ENCODE measurements at regions not wholly inside any gene's neighbourhood (a gene's known extent, or its start where the extent isn't known, plus 50 kb on each side); places are given as distances from the start of the nearest gene placed in this dataset.

DNA sequence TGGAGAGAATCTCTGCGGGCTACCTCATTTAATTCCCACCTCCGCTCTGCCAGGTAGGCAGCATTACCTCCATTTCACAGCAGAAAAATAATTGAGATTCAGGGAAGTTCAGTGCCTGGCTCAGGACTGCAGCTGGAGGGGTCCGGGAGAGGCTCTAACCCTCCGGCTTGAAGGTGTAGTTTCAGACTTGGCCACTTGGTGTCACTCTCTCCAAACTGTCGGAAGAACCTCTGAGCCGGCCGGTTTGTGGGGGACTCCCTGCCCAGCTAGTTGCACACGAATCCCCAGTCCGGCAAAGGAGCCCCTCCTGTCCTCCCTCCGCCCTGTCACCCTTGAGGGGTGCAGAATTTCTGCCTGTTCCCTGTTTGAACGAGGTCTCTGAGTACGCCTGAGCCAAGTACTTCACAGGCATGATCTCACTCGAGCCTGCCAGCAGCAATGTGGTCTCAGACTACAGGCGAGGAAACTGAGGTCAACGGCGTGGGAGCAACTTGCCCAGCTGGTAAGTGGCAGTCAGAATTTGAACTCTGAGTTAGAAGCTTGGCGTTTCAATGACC lies 144.7 kb upstream of the ZNF716 start:
- H3K9me3 ChIP-seq (ENCODE audit: control insufficient read depth, low read length, poor library complexity, severe bottlenecking) = no peaks in the 10 kb centered on the region
- ATAC-seq (peak; percentile 42), DNase-seq (no peak)
- Mint-ChIP-seq H3K27me3 (no peaks in the 10 kb centered on the region), H3K36me3 (ENCODE audit: low read depth) (no peaks in the 10 kb centered on the region), H3K4me1 (no peaks in the 10 kb centered on the region), H3K4me3 (no peak overlapping the region), H3K27ac (no peak overlapping the region)

DNA sequence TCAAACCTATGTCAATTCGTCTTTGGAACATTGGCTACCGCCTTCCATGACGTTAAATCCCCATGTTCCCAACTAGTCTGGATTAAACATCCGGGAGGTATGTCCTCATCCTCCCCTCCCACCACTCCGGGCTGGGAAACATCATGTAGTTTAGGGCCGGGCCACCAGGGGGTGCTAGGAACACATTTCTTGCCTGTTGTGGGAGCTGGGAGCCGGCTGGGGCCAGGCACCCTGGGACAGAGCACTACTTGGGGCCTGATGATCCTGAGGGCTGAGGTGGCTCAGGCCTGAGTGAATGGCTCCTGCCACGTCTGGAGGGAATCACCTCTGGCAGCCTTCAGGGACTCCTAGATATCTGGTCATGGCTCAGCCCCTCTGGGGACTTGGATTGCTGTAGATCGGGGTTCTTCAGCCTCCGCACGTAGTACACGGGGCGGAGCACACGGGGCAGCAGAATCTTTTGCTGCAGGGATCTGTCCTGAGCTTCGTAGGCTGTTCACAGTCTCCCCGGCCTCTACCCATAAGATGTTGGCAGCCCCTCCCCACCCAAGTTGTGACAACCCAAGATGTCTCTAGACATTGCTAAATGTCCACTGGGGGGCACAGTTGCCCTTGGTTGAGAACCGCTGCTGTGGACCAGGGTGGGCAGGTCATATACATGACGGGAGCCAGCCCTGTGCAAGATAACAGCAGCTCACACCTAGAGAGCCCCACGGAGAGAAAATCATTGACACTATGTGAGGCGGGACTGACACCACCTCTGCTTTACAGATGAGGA lies 141.2 kb upstream of the ZNF716 start:
- H3K27me3 Mint-ChIP-seq = no peaks in the 10 kb centered on the region
- H3K36me3 Mint-ChIP-seq (ENCODE audit: low read depth) = no peaks in the 10 kb centered on the region
- H3K9me3 ChIP-seq (ENCODE audit: control insufficient read depth, low read length, poor library complexity, severe bottlenecking) = no peaks in the 10 kb centered on the region
- H3K4me1 Mint-ChIP-seq = no peaks in the 10 kb centered on the region
- no peak overlapping the region for H3K4me3 Mint-ChIP-seq
- H3K27ac Mint-ChIP-seq = no peak overlapping the region
- ATAC-seq (no peak), DNase-seq (no peak)

DNA sequence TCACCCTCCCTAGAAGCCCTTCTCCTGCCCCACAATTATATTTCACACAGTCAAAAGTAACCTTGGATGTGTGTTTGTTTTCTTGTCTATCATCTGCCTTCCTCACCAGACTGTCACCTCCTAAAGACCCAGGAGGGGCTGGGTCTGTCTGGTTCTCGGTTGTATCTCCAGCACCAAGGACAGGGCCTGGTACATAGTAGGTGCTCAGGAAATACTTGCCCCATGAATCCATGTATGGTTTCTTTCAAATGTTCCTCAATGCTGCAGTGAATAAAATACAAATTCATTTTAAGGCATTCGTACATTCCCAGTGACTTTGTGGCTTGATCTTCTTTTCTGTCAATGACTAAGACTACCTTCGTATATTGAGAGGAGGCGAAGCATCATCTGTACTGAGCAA lies 122.9 kb upstream of the ZNF716 start:
- Mint-ChIP-seq H3K4me3 (no peak overlapping the region), H3K27me3 (no peaks in the 10 kb centered on the region), H3K27ac (no peak overlapping the region), H3K4me1 (no peaks in the 10 kb centered on the region), H3K36me3 (ENCODE audit: low read depth) (peaks cover 4% of the 10 kb centered on the region)
- DNase-seq (no peak), ATAC-seq (no peak)
- H3K9me3 ChIP-seq (ENCODE audit: control insufficient read depth, low read length, poor library complexity, severe bottlenecking) = peaks cover 2% of the 10 kb centered on the region

DNA sequence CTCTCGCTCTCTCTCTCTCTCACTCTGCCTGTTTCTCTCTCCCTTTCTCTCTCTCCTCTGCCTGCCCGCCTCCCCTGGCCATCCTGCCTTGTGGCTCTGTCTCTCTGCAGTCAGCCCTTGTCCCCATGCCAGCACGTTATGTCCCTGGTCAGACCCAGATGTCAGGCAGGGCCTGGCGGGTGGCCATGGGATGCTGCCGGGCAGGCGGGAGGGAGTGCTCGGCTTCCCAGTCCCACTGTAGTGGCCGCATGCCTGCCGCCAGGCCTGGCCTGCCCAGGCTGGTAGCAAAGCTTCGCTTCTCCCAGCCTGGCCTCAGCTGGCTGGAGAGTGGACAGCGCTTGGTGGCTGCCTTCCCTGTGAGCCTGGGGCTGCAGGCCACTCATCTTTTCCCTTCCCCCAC lies 121.5 kb upstream of the ZNF716 start:
- H3K4me1 Mint-ChIP-seq = no peaks in the 10 kb centered on the region
- ATAC-seq (no peak), DNase-seq (no peak)
- H3K36me3 Mint-ChIP-seq (ENCODE audit: low read depth) = peaks cover 4% of the 10 kb centered on the region
- H3K4me3 Mint-ChIP-seq = no peak overlapping the region
- no peaks in the 10 kb centered on the region for H3K27me3 Mint-ChIP-seq
- peaks cover 2% of the 10 kb centered on the region for H3K9me3 ChIP-seq (ENCODE audit: control insufficient read depth, low read length, poor library complexity, severe bottlenecking)
- no peak overlapping the region for H3K27ac Mint-ChIP-seq

DNA sequence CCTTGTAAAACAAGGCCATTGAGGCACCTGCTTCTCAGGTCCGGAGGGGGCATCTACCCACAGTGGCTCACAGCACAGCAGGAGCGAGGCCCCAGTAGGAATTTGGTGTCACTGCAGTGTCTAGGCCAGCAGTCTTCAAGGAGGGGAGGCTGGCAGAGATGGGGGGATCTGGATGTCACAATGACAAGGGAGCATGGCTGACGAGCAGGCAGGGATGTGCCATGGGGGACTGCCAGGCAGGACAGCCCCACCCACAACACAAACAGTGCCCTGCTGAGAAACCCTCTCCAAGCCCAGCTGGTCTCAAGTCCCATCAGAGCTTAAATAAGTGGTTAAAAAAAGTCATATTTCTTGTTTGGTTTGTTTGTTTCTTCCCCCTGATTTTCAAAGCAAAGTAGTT lies 121.0 kb upstream of the ZNF716 start:
- DNase-seq (no peak), ATAC-seq (no peak)
- peaks cover 2% of the 10 kb centered on the region for H3K9me3 ChIP-seq (ENCODE audit: control insufficient read depth, low read length, poor library complexity, severe bottlenecking)
- no peak overlapping the region for H3K27ac Mint-ChIP-seq
- peaks cover 4% of the 10 kb centered on the region for H3K36me3 Mint-ChIP-seq (ENCODE audit: low read depth)
- no peaks in the 10 kb centered on the region for H3K4me1 Mint-ChIP-seq
- no peak overlapping the region for H3K4me3 Mint-ChIP-seq
- H3K27me3 Mint-ChIP-seq = no peaks in the 10 kb centered on the region

DNA sequence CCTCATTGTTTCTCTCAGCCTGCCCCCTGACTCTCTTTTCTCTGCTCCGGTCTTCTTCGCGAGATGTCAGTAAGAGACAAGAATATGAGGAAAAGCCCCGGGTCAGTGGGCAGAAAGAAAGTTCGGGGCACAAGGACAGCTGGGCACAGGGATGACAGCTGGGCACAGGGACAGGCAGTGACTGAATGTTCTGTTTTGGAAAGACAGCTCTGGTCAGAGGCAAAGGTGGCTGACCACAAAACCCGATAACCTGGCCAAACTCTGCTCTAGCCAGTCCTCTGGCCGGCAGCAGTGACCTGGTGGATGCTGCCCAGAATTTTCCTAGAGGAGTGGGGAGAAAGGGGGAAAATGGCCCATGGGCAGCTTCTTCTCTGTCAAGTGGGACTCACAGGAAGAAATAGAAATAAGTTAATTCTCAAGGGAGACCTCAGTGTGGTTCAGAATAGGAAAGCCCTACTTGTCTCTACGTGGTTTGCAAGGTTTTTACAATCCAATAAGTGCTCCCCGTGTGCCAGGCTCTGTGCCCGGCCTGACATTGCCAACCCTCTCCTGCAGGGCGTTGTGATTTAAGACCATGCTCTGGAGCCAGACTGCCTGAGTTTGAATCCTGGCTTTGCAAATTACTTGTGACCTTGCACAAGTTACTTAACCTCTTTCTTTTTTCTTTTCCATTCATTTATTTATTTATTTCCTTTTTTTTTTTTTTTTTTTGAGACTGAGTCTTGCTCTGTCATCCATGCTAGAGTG lies 110.6 kb upstream of the ZNF716 start:
- peaks cover 3% of the 10 kb centered on the region for H3K9me3 ChIP-seq (ENCODE audit: control insufficient read depth, low read length, poor library complexity, severe bottlenecking)
- H3K4me1 Mint-ChIP-seq = no peaks in the 10 kb centered on the region
- no peaks in the 10 kb centered on the region for H3K36me3 Mint-ChIP-seq (ENCODE audit: low read depth)
- ATAC-seq = no peak
- no peak overlapping the region for H3K4me3 Mint-ChIP-seq
- H3K27ac Mint-ChIP-seq = no peak overlapping the region
- no peaks in the 10 kb centered on the region for H3K27me3 Mint-ChIP-seq
- DNase-seq = no peak

DNA sequence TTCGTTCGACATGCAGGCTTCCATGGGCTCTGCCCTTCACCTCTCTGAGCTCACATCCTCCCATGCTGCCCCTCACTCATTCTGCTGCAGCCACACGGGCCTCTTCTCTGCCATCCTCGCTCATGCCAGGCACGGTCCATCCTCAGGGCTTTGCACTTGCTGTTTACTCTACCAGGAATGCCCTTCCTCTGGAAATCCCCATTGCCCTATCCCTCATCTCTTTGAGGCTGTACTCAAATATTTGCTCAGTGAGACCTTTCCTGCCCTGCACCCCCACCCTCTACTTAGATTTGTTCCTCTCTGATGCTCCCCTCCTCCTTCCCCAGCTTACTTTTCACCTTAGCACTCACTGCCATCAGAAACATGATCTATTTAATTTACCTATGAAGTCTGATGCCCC lies 107.0 kb upstream of the ZNF716 start:
- H3K27me3 Mint-ChIP-seq = no peaks in the 10 kb centered on the region
- H3K4me1 Mint-ChIP-seq = no peaks in the 10 kb centered on the region
- H3K36me3 Mint-ChIP-seq (ENCODE audit: low read depth) = no peaks in the 10 kb centered on the region
- ATAC-seq (no peak), DNase-seq (no peak)
- H3K27ac Mint-ChIP-seq = no peak overlapping the region
- no peak overlapping the region for H3K4me3 Mint-ChIP-seq
- H3K9me3 ChIP-seq (ENCODE audit: control insufficient read depth, low read length, poor library complexity, severe bottlenecking) = no peaks in the 10 kb centered on the region

DNA sequence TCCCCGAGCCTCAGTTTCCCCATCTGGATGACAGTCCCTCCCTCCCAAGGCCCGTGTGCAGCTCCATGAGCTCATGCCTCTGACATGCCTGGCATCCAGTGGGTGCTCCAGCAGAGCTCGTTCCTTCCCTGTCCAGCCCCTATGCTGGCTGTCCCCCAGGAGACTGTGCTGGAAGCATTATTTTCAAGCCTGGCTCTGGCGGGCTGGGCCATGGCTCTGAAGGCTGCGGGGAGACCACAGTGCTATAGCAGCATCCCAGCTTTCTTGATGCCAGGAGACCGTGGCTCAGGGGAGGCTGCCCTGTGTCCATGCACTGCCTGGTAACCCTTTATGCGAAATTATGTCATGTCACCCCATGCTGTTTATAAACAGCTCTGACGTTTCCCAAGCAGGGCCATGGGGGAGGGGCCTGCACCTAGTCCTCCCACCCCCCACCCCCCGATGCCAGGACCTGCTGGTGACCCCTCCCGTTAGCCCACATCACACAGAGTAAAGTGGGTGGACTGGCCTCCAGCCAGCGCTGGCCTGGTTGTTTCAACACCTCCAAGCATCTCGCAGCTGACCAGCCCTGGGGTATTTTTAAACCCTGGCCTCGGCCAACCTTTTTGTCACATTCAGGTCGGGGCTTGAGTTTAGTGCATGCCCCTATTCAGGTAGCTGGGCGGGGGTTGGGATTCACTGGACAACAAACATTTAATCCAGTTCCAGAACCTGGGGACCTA lies 105.9 kb upstream of the ZNF716 start:
- no peaks in the 10 kb centered on the region for H3K36me3 Mint-ChIP-seq (ENCODE audit: low read depth)
- ATAC-seq (no peak), DNase-seq (no peak)
- H3K27me3 Mint-ChIP-seq = no peaks in the 10 kb centered on the region
- H3K4me3 Mint-ChIP-seq = no peak overlapping the region
- no peak overlapping the region for H3K27ac Mint-ChIP-seq
- no peaks in the 10 kb centered on the region for H3K9me3 ChIP-seq (ENCODE audit: control insufficient read depth, low read length, poor library complexity, severe bottlenecking)
- no peaks in the 10 kb centered on the region for H3K4me1 Mint-ChIP-seq

DNA sequence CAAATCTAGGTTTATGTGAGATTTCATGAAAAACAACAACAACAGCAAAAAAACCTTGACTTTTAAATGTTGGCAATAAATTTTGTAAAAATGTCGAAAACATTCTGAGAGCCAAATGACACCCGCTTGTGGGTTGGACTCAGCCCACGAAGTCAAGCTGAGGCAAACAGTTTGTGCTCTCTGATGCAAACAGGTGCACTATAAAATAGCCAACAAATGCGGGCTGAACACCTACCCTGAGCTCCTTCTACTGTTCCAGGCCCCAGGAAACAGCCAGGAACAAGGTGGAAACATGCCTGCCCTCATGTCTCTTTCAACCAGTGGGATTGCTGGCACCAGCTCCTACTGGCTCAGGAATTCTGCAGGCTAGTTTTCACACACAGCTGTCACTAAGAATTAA lies 105.0 kb upstream of the ZNF716 start:
- no peak for ATAC-seq
- no peak overlapping the region for H3K4me3 Mint-ChIP-seq

DNA sequence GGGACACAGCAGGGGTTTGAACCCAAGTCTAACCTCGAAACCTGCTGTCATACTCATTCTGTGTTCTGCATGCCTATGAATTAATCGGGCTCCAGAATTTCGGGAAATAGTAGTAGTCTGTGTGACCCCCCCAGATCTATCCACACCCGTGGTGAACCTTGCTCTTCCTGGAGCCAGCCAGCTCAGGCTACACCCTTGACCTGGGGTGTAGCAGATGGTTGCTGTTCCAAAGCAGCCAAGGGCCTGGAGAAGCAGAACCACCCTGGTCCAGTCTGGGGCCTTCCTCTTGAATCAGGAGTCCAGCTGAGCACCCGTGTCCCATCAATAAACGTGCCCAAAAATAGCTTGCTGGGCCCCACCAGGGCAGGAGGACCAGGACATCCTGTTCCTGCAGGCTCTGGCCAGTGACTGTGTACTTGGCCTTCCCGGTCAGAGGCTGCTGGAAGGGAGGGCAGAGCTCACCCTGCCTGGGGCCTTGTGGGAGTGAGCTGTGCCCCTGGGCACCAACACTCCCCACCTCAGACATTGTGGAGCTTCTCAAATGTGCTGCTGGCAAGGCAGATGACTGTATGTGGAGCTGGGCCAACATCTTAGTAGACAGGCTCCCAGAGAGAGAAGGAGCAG lies 101.2 kb upstream of the ZNF716 start:
- H3K27me3 Mint-ChIP-seq = no peaks in the 10 kb centered on the region
- ATAC-seq = no peak
- H3K4me1 Mint-ChIP-seq = no peaks in the 10 kb centered on the region
- no peak overlapping the region for H3K27ac Mint-ChIP-seq
- no peaks in the 10 kb centered on the region for H3K36me3 Mint-ChIP-seq (ENCODE audit: low read depth)
- no peaks in the 10 kb centered on the region for H3K9me3 ChIP-seq (ENCODE audit: control insufficient read depth, low read length, poor library complexity, severe bottlenecking)
- DNase-seq = no peak
- no peak overlapping the region for H3K4me3 Mint-ChIP-seq

More for the DNA sequence above, 105.0 kb upstream of the ZNF716 start:
- H3K9me3 ChIP-seq (ENCODE audit: control insufficient read depth, low read length, poor library complexity, severe bottlenecking) = no peaks in the 10 kb centered on the region
- Mint-ChIP-seq H3K27ac (no peak overlapping the region), H3K4me1 (no peaks in the 10 kb centered on the region), H3K36me3 (ENCODE audit: low read depth) (no peaks in the 10 kb centered on the region), H3K27me3 (no peaks in the 10 kb centered on the region)
- no peak for DNase-seq

DNA sequence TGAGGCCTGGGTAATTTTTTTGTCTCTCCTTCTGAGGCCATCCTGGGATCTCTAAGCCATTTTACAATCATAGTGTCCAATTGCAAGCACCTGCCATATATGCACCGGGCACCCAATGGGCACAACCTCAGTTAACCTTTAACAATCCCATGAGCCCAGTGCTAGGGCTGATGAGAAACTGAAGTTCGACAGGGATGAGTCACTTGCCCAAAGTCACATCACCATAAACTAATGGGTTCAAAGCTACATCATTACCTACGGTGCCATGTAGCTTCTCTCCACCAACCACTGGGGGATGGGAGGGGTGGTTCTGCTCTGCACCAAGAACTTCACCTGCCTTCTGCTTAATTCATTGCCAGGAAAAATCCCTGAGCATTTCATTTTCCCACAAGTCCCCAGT lies 95.8 kb upstream of the ZNF716 start:
- Mint-ChIP-seq H3K36me3 (ENCODE audit: low read depth) (no peaks in the 10 kb centered on the region), H3K4me3 (no peak overlapping the region), H3K4me1 (no peaks in the 10 kb centered on the region), H3K27me3 (no peaks in the 10 kb centered on the region), H3K27ac (no peak overlapping the region)
- DNase-seq (no peak), ATAC-seq (no peak)
- H3K9me3 ChIP-seq (ENCODE audit: control insufficient read depth, low read length, poor library complexity, severe bottlenecking) = no peaks in the 10 kb centered on the region

DNA sequence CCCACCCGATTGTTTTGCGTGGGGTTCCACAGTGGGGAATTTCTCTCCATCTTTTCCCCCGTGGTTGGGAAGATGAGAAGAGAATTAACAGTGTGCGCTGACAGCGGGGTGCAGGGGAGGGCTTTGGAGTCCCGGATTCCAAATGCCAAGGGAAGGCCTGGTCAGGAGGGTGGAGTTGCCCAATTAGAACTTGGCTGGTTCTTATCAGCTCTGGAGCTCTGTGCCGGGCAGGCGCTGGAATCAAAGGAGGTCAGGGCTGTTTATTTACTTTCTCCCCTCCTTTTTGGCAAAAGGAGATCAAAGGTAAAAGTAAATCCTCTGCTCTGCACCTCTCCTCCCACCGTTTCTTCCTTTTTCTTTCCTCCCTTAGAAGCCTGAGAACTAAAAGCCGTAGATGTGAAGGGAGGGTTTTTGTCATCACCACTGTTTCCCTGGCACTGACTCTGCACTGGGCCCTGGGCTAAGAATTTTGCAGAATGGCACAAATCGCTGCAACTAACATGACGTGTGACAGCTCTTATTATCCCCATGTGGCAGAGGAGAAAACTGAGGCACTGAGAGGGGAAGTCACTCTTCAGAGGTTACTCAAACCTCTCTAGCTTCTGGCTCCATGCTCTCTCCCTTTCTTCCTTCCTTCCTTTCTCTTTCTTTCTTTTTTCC lies 95.2 kb upstream of the ZNF716 start:
- DNase-seq (no peak), ATAC-seq (no peak)
- Mint-ChIP-seq H3K27ac (no peak overlapping the region), H3K27me3 (no peaks in the 10 kb centered on the region), H3K36me3 (ENCODE audit: low read depth) (no peaks in the 10 kb centered on the region), H3K4me3 (no peak overlapping the region), H3K4me1 (no peaks in the 10 kb centered on the region)
- H3K9me3 ChIP-seq (ENCODE audit: control insufficient read depth, low read length, poor library complexity, severe bottlenecking) = no peaks in the 10 kb centered on the region
